Subcutaneous abdominal adipose tissue (tissue), 5 donors: ENCODE measurements at regions not wholly inside any gene's neighbourhood (a gene's known extent, or its start where the extent isn't known, plus 50 kb on each side); places are given as distances from the start of the nearest gene placed in this dataset.

Source experiments
- H3K27ac ChIP-seq: one replicate; pipeline ENCODE4 v1.7.0; 2013; ENCODE audit warnings: low read depth, mild to moderate bottlenecking, inconsistent platforms, low read length, moderate library complexity
- H3K27me3 ChIP-seq, 5 donors: one replicate each; pipeline ENCODE4 v1.7.0; 2013; ENCODE audit warnings: low read length in 5 of 5, inconsistent platforms in 1 of 5; ENCODE audit not compliant: control insufficient read depth in 5 of 5, insufficient read depth in 4 of 5
- H3K36me3 ChIP-seq, 5 donors: one replicate each; pipeline ENCODE4 v1.7.0; 2013; ENCODE audit warnings: low read length in 5 of 5; ENCODE audit not compliant: control insufficient read depth in 5 of 5, insufficient read depth in 5 of 5
- H3K4me1 ChIP-seq, 5 donors: one replicate each; pipeline ENCODE4 v1.7.0; 2013; ENCODE audit warnings: low read length in 5 of 5, mild to moderate bottlenecking in 3 of 5, moderate library complexity in 1 of 5; ENCODE audit not compliant: control insufficient read depth in 5 of 5, insufficient read depth in 5 of 5
- H3K4me3 ChIP-seq, 5 donors: one replicate each; pipeline ENCODE4 v1.7.0; 2013; ENCODE audit warnings: low read length in 5 of 5, low read depth in 1 of 5
- H3K9ac ChIP-seq, 5 donors: one replicate each; pipeline ENCODE4 v1.7.0; 2013; ENCODE audit warnings: low read length in 5 of 5, mild to moderate bottlenecking in 4 of 5, moderate library complexity in 3 of 5
- H3K9me3 ChIP-seq, 5 donors: one replicate each; pipeline ENCODE4 v1.7.0; 2013; ENCODE audit warnings: low read length in 5 of 5; ENCODE audit not compliant: control insufficient read depth in 5 of 5
- donor health status: healthy.
- donor health status: healthy.
- donor health status: healthy.
- donor health status: healthy.
- donor health status: healthy.

GRCh38 chr2:82478641-82479040 lies 1980.4 kb downstream of the SUCLG1 start:
- Histone ChIP-seq H3K4me1 (no peaks in the 10 kb centered on the region), H3K36me3 (no peaks in the 10 kb centered on the region), H3K27ac (no peak overlapping the region), H3K27me3 (no peaks in the 10 kb centered on the region), H3K4me3 (no peak overlapping the region), H3K9ac (no peak overlapping the region), H3K9me3 (peaks cover 0 to 2% (median 0%) of the 10 kb centered on the region in 5 donors)

GRCh38 chr2:82476094-82476493 lies 1983.0 kb downstream of the SUCLG1 start:
- no peaks in the 10 kb centered on the region for H3K36me3 ChIP-seq
- no peak overlapping the region for H3K27ac ChIP-seq
- H3K9ac ChIP-seq = no peak overlapping the region
- H3K9me3 ChIP-seq = peaks cover 0 to 2% (median 0%) of the 10 kb centered on the region in 5 donors
- no peaks in the 10 kb centered on the region for H3K4me1 ChIP-seq
- no peaks in the 10 kb centered on the region for H3K27me3 ChIP-seq
- H3K4me3 ChIP-seq = no peak overlapping the region

GRCh38 chr2:82428251-82428650 lies 2030.8 kb downstream of the SUCLG1 start:
- Histone ChIP-seq H3K9ac (no peak overlapping the region), H3K4me3 (no peak overlapping the region), H3K36me3 (no peaks in the 10 kb centered on the region), H3K27me3 (no peaks in the 10 kb centered on the region), H3K9me3 (no peaks in the 10 kb centered on the region), H3K4me1 (no peaks in the 10 kb centered on the region), H3K27ac (no peak overlapping the region)

GRCh38 chr2:82412021-82412420 lies 2047.1 kb downstream of the SUCLG1 start:
- Histone ChIP-seq H3K9ac (no peak overlapping the region), H3K27me3 (no peaks in the 10 kb centered on the region), H3K9me3 (peaks cover 0 to 2% (median 0%) of the 10 kb centered on the region in 5 donors), H3K4me1 (no peaks in the 10 kb centered on the region), H3K36me3 (no peaks in the 10 kb centered on the region), H3K4me3 (no peak overlapping the region), H3K27ac (no peak overlapping the region)

- no peaks in the 10 kb centered on the region for H3K4me1 ChIP-seq
- H3K27me3 ChIP-seq = no peaks in the 10 kb centered on the region
- no peak overlapping the region for H3K9ac ChIP-seq
- H3K4me3 ChIP-seq = peak overlapping the region in 2 of 5 donors; percentile 2 to 36
- peaks cover 0 to 2% (median 0%) of the 10 kb centered on the region in 5 donors for H3K9me3 ChIP-seq
- no peak overlapping the region for H3K27ac ChIP-seq
- no peaks in the 10 kb centered on the region for H3K36me3 ChIP-seq
Measured at GRCh38 chr2:82411071-82411470, 2048.0 kb downstream of the SUCLG1 start.

- H3K4me1 ChIP-seq = no peaks in the 10 kb centered on the region
- no peak overlapping the region for H3K4me3 ChIP-seq
- no peak overlapping the region for H3K9ac ChIP-seq
- H3K36me3 ChIP-seq = no peaks in the 10 kb centered on the region
- no peak overlapping the region for H3K27ac ChIP-seq
- H3K9me3 ChIP-seq = peaks cover 0 to under 1% (median 0%) of the 10 kb centered on the region in 5 donors
- H3K27me3 ChIP-seq = no peaks in the 10 kb centered on the region
Measured at GRCh38 chr2:82395531-82395930, 2063.5 kb downstream of the SUCLG1 start.

GRCh38 chr2:82391386-82391785 lies 2067.7 kb downstream of the SUCLG1 start:
- Histone ChIP-seq H3K4me3 (no peak overlapping the region), H3K9me3 (peaks cover 0 to 5% (median 0%) of the 10 kb centered on the region in 5 donors), H3K4me1 (no peaks in the 10 kb centered on the region), H3K9ac (no peak overlapping the region), H3K27me3 (no peaks in the 10 kb centered on the region), H3K27ac (no peak overlapping the region), H3K36me3 (no peaks in the 10 kb centered on the region)

GRCh38 chr2:82355622-82356021 lies 2051.1 kb upstream of the LRRTM1 start:
- H3K9ac ChIP-seq = no peak overlapping the region
- no peaks in the 10 kb centered on the region for H3K4me1 ChIP-seq
- no peaks in the 10 kb centered on the region for H3K36me3 ChIP-seq
- no peaks in the 10 kb centered on the region for H3K27me3 ChIP-seq
- no peak overlapping the region for H3K4me3 ChIP-seq
- H3K9me3 ChIP-seq = peaks cover 0 to 7% (median 0%) of the 10 kb centered on the region in 5 donors
- H3K27ac ChIP-seq = no peak overlapping the region

GRCh38 chr2:82345910-82346309 lies 2041.4 kb upstream of the LRRTM1 start:
- Histone ChIP-seq H3K27ac (no peak overlapping the region), H3K27me3 (no peaks in the 10 kb centered on the region), H3K9me3 (no peaks in the 10 kb centered on the region), H3K4me3 (no peak overlapping the region), H3K9ac (no peak overlapping the region), H3K36me3 (no peaks in the 10 kb centered on the region), H3K4me1 (peaks cover 0 to under 1% (median 0%) of the 10 kb centered on the region in 5 donors)

- H3K27me3 ChIP-seq = no peaks in the 10 kb centered on the region
- H3K27ac ChIP-seq = no peak overlapping the region
- H3K36me3 ChIP-seq = no peaks in the 10 kb centered on the region
- peaks cover 0 to 7% (median 3%) of the 10 kb centered on the region in 5 donors for H3K4me1 ChIP-seq
- H3K4me3 ChIP-seq = no peak overlapping the region
- H3K9ac ChIP-seq = no peak overlapping the region
- H3K9me3 ChIP-seq = no peaks in the 10 kb centered on the region
Measured at GRCh38 chr2:82344670-82345069, 2040.1 kb upstream of the LRRTM1 start.

- H3K27me3 ChIP-seq = no peaks in the 10 kb centered on the region
- peaks cover 0 to 7% (median 3%) of the 10 kb centered on the region in 5 donors for H3K4me1 ChIP-seq
- no peaks in the 10 kb centered on the region for H3K36me3 ChIP-seq
- no peak overlapping the region for H3K27ac ChIP-seq
- H3K9ac ChIP-seq = no peak overlapping the region
- H3K9me3 ChIP-seq = no peaks in the 10 kb centered on the region
- no peak overlapping the region for H3K4me3 ChIP-seq
Measured at GRCh38 chr2:82342356-82342755, 2037.8 kb upstream of the LRRTM1 start.
